CD4-positive, alpha-beta T cell treated with Interleukin-1 beta for 1 hour (primary cell): ENCODE measurements at regions not wholly inside any gene's neighbourhood (a gene's known extent, or its start where the extent isn't known, plus 50 kb on each side); places are given as distances from the start of the nearest gene placed in this dataset.

Experiments used
- DNase-seq, 2 donors: peaks; one replicate each; pipeline ENCODE4 v3.0.0-alpha.2; 2020 to 2022

DNA sequence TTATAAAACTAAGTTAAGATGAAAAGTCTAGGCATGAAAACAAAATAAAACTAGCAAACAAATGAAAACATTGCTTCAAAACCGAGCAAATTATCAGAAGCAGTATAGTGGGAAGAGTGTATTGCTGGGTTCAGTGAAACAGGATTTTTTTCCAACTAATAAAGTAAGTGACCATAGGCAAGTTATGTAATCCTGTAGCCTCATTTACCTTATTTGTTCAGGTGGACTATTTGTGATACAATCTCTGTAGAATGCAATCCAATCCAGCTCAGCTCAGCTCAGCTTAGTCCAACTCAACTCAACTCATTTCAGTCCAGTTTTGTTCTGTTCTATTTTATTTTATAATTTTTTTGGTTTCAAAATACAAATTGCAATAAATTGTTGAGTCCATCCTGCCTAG is 276.7 kb upstream of the LRIG3 start:
- no peak for DNase-seq

DNA sequence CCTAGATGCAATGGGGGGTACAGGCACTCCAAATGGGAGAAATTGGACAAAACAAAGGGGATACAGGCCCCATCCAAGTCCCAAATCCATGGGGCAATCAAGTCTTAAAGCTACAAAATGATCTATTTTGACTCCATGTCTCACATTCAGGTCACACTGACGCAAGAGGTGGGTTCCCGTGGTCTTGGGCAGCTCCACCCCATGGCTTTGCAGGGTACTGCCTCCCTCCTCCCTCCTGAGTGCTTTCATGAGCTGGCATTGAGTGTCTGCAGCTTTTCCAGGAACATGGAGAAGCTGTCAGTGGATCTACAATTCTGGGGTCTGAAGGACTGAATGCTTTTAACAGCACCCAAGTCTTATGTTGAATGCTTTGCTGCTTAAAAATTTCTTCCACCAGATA is 274.5 kb upstream of the LRIG3 start:
- no peak for DNase-seq

DNA sequence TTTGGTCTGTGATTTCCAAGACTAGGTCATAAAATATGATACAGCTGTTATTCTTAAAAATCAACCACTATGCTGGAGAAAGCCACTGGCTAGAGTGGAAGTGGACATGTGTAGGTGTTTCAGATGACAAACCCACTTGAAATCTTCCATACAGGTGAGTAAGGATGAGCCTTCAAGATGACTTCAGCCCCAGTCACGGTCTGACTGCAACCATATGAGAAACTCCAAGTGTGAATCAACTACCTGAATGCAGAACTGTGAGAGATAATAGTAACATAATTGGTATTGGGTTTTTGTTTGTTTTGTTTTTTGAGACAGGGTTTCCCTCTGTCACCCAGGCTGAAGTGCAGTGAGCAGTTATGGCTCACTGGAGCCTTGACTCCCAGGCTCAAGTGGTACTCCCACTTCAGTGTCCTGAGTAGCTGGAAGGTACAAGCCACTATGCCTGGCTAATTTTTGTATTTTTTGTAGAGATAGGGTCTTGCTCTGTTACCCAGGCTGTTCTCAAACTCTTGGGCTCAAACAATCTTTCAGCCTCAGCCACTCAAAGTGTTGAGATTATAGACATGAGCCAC is 273.3 kb upstream of the LRIG3 start:
- DNase-seq = no peak

DNA sequence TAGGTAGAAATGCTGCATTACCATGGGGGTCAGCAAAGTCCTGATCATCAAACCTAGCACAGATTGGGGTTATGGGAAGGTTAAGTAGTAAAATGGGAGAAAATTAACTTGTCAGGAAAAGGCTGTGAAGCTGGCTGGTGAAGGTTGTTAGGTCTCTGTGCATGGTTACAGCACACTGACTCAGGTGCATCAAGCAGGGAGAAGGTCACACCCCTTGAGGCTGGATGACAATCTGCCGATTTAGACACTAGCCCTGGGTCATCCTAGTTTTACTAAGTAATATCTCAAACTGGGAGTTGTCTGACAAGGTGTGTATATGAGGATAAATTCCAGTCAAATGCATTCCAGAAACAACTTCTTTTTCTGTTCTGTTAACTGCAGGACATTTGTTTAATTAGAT is 271.1 kb upstream of the LRIG3 start:
- no peak for DNase-seq

DNA sequence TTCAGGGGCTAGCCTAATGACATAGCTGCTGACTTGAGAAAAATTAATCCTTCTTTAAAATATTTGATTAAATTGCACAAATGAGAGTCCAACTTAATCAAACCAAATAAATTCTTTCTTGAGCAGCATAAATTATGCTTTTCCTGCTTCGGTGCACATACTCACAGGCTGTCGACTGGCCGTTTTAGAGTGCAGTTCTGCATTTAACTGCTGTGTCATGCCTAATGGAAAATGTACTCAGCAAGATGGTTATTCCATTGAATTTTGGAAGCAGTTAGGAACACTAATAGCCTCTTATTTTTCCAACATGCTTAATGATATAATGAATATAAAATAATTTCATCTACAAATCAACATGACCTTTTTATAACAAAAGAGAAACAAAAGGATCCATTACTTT is 266.1 kb upstream of the LRIG3 start:
- no peak for DNase-seq

DNA sequence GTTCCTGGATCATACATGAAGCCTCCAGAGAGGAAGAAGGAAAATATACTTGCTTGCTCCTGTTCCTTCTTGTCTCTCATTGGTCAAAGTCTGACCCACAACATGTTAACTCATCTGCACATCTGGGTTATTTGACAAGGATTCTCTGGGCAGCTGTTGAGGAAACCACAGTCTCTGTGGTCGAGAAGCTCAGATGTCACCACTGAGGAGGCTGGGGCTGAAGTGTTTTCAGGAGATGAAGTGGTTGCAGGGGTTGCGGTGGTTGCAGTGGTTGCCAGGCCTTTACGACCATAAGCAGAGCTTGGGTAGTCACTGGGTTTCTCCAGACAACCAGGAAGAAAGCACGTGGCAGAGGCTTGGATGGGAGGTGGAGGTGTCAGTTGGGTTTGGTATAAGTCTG is 265.0 kb upstream of the LRIG3 start:
- no peak for DNase-seq

DNA sequence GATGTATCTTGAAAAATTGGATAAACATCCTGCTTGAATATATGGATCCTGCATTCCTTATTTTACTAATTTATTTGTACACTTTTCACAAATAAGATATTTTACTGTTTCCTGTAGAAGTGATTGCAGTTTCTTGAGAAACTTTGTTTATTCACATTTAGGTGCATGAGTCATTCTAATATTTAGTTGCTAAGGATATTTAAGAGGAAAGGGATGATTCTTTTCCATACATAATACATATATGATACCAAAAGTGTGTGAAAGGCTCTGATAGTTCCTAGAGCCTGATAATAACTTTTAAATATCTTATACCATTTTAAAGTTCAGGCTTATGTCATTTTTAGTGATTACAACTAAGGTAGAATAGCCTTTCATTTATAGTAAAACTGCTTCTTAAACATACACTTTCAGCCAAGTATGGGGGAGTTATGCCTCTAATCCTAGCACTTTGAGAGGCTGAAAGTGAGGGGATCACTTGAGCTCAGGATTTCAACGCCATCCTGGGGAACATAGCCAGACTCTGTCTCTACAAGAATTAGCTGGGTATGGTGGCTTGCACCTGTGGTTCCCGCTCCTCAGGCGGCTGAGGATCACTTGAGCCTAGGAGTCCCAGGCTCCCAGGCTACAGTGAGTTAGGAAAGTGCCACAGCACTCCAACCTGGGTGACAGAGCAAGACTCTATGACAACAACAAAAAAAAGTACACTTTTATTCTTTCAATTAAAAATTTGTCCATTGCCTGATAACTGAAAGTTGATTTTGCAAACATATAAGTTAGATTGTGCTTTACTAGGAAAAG is 262.6 kb upstream of the LRIG3 start:
- DNase-seq = no peak

DNA sequence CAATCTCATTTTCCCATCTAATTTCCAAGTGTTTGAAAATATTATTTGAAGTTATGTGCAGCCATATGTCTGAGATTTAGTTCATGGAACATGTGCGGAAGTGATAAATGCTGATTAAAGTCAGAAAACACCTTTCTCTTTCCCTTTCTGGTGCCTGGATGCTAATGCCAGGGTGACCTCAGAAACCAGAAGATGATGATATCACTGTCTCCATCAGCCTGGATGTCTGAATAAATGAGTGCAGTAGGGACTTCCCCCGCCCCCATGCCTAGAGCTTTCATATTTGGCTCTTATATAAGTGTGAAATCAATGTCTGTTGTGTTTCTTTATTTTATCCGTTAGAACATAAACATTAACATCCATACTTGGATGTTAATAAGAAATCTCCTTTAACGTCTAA is 261.9 kb upstream of the LRIG3 start:
- no peak for DNase-seq

DNA sequence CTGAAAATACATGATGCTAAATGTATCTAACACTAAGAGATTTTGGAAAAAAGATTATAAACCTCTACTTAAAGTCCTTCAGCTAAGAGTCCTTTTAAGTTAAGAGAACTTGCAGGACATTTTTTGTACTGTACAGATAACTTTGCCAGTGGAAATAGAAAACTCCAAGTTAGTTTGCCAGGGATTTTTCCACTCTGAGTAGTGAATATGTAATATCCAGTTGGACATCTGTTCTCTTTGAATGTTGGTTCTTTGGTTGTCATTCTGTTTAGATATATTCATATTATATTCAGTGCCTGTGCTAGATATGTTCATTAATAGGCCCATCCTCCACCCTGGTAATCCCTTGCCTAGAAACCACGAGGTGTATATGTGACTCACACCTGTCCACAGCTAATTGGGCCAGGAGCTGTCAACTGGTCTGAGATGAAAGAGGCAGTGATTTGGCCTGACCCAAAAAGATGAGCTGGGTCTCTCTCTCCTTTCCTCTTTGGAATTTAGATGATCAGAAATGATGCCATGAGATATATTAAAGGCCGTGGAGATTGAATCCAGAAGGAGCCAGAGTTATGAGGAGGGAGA is 261.0 kb upstream of the LRIG3 start:
- DNase-seq = no peak

DNA sequence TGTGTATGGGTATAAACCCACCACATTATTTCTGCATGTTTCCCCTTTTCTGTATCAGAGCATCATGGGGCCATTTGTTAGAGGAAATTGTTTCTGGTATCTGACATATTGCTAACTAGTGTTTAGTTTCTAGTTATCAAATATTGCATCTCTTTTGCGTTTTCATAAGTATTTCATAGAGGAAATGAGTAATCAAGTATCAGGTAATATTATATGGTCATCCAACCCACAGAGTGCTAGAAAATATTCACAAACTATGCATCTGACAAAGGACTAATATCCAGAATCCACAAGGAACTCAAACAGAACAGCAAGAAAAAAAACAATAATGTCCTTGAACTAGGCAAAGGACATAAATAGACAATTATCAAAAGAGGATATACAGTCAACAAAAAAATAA is 258.9 kb upstream of the LRIG3 start:
- no peak for DNase-seq

DNA sequence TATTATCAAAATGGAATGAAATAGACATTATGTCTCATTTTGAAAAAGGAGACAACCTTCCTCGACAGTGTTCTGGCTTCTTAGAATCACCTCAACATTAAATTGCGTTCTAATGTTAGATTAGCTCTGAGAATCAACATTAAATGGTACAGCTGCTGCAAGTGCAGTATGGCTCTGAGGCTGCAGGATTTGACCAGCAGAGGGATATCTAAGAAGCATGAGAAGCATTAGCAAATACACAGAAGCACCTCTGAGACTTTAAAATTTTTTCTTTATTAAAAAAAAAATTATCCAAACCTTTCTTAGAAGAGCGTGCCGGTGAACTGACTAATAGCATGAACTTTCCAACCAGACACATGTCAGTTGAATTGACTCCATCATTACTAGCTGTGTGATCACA is 253.4 kb upstream of the LRIG3 start:
- no peak for DNase-seq

DNA sequence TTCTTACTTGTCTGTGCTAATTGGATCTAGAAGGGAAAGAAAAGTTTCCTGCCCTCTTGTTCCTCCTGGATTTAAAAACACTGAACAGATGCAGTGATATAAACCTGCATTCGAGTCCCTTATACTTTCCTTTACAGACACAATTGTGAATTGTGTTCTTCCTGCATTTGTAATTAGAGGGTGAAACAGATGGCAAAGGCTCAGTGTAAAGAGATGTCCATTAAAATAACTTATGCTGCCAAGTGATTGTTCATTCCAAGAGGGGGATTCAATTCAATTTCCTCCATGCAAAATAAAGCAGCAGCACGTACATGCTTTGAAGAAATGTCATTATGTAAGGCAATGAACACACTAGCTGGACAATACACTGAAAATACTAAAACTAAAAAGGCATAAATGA is 248.3 kb upstream of the LRIG3 start:
- no peak for DNase-seq

DNA sequence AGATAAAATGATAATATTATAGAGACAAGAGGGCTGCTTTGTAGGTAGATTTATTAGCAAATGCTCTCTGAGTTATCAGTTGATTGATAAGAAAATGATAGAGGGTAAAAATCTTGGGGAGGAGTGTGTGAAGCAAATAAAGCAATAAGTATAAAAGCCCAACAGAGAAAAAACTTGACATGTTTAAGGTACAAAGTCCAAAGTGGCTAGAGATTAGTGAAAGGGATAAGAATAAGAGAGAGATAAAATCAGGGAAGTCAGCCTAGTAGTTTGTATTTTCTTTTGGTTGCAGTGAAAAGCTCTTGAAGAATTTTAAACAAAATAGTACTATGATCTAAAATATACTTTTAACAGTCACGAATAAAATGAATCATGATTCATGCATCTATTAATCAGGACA is 246.2 kb upstream of the LRIG3 start:
- no peak for DNase-seq

DNA sequence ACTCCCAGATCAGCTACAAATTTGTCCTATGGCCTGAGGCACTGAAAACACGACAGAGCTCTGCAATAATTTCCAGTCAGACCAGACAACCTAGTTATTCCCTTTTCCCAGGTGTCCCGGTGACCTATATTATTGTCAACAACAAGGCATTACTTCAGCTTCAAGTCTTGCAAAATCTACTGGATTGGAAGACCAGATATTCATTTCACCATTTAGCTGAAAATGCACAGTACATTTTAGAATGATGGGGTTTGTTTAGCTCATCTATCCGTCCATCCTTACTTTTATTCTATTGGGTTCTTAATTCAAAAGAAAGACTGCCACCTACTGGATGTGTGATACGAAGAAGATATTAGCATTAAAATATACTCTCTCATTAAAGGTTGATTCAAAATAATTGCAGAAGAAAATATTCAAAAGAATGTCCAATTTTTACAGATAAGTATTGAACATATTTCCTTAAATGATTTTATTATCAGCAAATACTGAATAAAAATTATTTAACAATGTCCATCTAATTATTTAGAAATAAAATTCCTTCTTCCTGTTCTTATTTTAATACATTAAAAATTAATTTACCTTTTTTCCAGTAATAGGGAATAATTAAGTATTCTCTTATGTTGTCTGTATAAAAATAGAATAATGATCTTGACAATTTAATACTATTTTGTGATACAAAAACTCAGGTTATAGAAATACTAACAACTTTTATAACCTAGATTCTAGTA is 244.9 kb upstream of the LRIG3 start:
- no peak for DNase-seq

DNA sequence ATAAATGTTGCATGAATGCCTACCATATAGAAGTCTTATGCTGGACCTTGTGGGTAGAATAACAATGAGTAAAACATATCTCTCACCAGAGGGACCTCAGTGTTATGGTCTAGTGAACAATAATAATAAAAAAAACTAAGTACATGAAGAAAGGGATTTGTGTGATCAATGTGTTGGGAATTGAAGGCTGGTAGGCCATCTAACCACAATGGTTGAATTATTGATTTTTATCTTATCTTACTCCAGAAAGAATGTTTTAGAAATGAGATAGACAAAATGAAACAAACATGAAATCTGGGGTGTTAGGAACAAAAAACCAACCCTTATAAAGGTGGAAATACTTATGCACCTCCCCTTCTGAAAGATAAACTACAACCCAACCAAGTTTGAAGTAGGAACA is 243.9 kb upstream of the LRIG3 start:
- no peak for DNase-seq

DNA sequence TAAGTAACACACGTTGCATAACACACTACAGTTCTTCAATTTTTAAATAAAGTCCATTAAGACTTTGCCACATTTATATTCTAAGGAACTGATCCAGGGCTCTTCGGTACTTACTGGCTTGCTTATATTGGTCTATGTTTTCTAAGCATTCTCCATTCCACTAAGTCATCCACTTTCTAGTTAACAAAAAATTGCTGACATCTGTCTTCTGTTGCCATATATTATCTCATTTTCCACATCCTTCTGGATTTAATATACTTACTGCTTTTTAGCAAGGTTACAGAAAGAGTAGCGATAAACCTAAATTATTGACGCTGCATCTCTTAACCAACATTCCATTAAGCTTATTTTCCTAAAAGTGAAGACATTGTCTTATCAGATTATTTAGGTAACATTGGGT is 238.4 kb upstream of the LRIG3 start:
- DNase-seq = no peak

DNA sequence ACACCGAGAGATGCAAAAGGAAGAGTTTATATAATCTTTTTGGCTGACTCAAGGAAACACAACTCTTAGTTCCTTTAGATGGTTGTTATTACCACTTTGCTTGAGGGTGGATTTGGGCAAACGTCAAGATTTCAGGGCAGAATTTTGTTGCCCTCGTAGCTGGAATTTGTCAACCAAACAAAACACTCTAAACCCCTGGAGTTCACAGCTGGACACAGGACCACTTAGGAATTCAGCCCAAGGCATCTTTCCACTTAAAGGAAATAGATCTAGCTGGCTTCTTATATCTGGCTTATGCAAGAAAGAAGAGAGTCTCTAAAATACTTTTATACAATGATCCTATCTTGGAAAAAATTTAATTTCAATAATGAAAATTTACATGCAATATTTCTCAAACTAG is 237.8 kb upstream of the LRIG3 start:
- no peak for DNase-seq

DNA sequence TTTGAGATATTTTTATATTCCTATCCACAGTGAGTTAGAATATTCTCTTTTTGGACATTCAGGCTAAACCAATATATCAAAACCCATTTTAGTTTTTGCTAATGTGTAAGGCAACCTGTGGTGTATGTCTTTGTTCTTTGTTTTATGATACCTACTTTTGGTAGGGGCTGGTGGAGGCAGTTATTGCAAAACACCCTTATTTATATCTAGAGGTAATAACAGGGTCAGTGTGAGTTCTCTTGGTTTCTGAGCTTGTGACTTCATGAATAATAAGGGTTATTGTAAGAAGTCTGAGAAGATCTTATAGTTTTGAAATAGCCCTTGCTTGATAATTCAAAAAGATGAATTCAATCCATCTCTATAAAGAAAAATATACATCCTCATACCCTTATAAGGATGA is 235.1 kb upstream of the LRIG3 start:
- no peak for DNase-seq

DNA sequence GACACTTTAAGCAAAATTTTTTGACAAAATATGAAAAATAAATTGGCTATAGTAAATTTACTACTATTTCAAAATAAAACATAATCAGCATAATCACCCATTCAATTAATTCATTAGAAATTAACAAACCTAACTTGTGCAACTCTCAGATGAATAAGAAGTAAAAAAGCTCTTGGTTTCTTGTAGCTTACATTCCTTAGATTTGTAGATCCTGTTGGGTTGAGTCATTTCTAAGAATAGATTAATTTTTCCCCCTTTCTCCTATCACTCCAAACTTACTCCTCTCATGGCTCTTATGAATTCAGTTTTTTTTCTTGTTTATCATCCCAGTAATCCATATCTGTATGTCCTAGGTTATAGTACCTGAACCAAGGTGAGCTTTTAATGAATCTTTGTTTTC is 230.9 kb upstream of the LRIG3 start:
- DNase-seq = no peak

DNA sequence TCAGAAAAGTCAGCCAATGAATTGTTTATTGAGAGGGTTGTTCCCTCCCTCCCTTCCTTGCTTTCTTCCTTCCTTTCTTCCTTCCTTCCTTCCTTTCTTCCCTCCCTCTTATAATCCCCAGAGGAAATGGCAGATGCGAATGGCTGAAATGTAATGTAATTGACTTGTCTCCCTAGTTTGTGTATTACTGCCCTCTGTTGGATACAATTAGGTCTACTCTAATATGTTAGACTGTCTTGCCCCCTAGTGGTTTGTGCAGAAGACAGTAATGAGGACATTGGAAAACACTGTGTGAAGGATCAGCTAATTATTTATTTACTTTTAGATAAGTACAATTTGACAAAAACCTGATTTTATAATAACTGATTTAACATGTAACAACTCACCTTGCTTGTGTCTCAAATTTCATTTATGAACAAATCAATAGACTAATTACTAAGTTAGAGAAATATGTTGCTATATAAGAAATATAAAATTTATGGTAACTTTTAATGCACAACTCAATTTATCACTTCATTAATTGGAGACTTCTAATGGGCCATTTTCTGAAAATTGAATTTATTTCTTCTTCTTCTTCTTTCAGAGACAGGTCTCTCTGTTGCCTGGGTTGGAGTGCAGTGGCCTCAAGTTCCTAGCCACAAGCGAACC is 229.8 kb upstream of the LRIG3 start:
- DNase-seq = peak in 1 of 2 donors; percentile 37

DNA sequence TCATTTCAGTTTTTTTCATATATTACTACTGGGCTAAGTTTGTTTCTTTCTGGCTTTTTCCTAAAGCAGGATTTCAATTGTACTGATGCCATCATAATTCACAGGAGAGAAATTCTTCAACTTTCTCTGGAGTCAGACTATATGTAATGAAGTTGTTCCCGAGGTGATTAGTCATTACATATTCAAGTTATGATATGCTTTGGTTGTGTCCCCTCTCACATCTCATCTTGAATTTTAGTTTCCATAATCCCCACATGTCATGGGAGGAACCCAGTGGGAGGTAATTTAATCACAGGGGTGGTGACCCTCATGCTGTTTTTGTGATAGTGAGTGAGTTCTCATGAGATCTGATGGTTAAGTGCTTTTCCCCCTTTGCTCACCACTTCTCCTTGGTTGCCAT is 227.5 kb upstream of the LRIG3 start:
- no peak for DNase-seq

DNA sequence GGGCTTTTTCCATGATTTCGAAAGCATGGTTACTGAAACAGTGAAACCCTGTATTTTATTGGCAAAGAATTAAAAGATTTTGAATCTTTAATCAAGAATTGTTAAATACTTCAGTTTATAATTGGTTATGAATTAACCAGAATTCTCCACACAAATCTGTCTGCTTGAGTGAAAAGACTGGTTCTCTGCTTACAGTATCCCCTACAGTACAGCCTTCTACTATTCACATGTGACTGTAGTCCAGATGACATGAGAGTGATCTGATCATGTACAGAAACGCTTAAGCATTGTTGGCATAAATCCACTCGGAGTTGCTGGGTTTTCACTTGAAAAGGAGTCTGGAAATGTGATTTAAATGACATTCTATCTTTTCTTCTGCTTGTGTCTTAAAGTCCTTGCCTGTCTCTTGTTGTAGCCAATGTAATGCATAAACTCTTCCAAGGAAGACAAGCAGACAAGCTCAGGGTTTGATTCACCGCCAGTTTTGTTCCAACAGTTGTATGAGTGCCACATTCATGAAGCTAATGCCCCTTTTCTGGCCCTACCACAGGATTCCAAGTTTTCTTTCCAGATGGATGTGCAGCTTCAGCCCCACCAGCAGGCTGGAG is 222.0 kb upstream of the LRIG3 start:
- DNase-seq = no peak

DNA sequence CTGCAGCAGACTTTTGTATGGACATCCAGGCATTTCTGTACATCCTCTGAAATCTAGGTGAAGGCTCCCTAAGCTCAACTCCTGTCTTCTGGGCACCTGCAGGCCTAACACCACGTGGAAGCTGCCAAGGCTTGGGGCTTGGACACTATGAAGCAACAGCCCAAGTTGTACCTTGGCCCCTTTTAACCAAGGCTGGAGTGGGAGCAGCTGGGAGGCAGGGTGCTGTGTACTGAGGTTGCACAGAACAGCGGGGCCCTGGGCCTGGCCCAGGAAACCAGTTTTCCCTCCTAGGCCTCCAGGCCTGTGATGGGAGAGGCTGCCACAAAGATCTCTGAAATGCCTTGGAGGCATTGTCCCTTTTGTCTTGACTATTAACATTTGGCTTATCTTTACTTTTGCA is 214.4 kb upstream of the LRIG3 start:
- no peak for DNase-seq
